ENCODE measurements at regions not wholly inside any gene's neighbourhood (a gene's known extent, or its start where the extent isn't known, plus 50 kb on each side); places are given as distances from the start of the nearest gene placed in this dataset.
A peak's percentile ranks its signal among the peaks of the same experiment; 100 is the strongest.

DNA sequence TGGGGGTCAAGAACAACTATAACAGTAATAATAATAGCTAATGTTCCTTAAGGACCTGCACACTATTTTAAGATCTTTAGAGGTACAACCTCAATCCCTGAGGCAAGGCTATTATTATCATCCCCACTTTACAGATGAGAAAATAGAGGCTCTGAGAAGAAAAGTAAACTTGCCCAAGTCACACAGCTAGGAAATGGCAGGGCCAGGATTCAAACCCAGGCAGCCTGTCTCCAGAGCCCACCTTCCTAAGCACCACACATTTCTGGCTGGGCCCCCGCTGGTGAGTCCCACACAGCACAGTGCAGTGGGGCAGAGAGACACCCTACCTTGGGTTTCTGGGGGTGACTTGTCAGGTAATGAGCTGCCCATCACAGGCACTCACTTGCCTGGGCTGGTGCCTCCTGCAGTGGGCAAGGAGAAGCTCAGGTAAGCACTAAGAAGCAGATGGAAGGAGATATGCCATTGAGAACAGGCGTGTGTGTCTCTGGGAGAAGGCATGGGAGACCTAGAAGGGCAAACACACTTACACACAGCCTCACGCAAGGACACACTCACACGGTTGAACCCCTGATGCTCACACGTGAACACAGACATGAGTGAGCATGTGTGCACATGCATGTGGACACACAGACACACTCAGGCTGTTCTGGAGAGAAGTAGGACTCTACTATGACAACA is 104.4 kb upstream of the ZMIZ1 start:
- peak overlapping the region in 1 of 10 donors; percentile 41 for H3K27ac ChIP-seq
- no peak overlapping the region for H3K4me3 ChIP-seq
- DNase-seq (no peak), ATAC-seq (no peak)
- intact Hi-C loops (cut with DNase I), result loop anchor here in 1 of 10 donors (10.0 kb wide), 1 partner anchor 230 kb away; no protein-coding TSS in a partner anchor
- peaks cover 14 to 41% (median 26%) of the 10 kb centered on the region in 9 donors for H3K4me1 ChIP-seq
- H3K9me3 ChIP-seq, result no peaks in the 10 kb centered on the region
- H3K27me3 ChIP-seq, result no peaks in the 10 kb centered on the region
- TF ChIP-seq, protein P1, sequence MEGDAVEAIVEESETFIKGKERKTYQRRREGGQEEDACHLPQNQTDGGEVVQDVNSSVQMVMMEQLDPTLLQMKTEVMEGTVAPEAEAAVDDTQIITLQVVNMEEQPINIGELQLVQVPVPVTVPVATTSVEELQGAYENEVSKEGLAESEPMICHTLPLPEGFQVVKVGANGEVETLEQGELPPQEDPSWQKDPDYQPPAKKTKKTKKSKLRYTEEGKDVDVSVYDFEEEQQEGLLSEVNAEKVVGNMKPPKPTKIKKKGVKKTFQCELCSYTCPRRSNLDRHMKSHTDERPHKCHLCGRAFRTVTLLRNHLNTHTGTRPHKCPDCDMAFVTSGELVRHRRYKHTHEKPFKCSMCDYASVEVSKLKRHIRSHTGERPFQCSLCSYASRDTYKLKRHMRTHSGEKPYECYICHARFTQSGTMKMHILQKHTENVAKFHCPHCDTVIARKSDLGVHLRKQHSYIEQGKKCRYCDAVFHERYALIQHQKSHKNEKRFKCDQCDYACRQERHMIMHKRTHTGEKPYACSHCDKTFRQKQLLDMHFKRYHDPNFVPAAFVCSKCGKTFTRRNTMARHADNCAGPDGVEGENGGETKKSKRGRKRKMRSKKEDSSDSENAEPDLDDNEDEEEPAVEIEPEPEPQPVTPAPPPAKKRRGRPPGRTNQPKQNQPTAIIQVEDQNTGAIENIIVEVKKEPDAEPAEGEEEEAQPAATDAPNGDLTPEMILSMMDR (IDR thresholded peaks at IDR 0.05), result no peak
- H3K36me3 ChIP-seq, result no peaks in the 10 kb centered on the region
- WGBS, 2 donors, result 89 to 94% methylated on average over 5 of the region's 5 CpGs

DNA sequence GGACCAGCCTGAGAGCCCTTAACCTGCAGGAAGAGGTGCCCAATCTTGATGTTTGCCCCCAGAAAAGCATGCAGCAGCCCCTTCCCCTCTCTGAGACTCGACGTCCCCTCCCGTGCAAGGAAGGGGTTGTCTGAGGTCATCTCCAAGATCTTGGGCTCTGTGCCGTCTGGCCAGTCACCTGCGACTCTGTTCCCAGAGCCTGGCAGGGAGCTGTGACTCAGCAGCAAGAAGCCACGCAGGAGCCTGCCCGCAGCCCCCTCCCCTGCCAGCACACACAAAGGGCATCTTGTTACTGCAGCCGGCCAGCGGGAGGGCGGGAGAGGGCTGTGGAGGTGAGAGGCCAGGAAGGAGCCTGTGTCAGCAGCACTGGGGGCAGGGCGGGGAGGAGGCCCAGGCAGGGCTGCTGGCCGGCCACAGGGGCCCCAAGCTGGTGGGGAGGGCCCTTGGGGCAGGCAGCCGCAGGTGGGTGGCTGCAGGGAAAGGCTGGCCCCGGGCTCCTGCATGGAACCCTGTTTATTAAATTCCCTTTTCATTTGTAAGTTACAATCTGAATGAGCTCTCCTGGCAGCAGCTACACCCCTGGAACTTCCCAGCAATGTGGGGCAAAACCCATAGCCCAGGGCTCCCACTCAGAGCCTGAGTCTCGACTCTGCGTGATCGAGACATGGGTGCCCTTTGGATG is 103.7 kb upstream of the ZMIZ1 start:
- Histone ChIP-seq H3K27ac (peak overlapping the region in 1 of 10 donors; percentile 22), H3K4me1 (peaks cover 14 to 36% (median 23%) of the 10 kb centered on the region in 9 donors), H3K27me3 (no peaks in the 10 kb centered on the region), H3K9me3 (no peaks in the 10 kb centered on the region), H3K4me3 (no peak overlapping the region), H3K36me3 (no peaks in the 10 kb centered on the region)
- TF ChIP-seq, protein P1 (IDR thresholded peaks at IDR 0.05), result no peak
- ATAC-seq (peak in 3 of 8 donors; percentile 33 to 57 (median 45)), DNase-seq (peak in 1 of 2 donors; percentile 45)
- intact Hi-C loops (cut with DNase I), result loop anchor here in 1 of 10 donors (10.0 kb wide), 1 partner anchor 230 kb away; no protein-coding TSS in a partner anchor
- WGBS, 2 donors, result 63 to 74% methylated on average over 17 of the region's 17 CpGs

DNA sequence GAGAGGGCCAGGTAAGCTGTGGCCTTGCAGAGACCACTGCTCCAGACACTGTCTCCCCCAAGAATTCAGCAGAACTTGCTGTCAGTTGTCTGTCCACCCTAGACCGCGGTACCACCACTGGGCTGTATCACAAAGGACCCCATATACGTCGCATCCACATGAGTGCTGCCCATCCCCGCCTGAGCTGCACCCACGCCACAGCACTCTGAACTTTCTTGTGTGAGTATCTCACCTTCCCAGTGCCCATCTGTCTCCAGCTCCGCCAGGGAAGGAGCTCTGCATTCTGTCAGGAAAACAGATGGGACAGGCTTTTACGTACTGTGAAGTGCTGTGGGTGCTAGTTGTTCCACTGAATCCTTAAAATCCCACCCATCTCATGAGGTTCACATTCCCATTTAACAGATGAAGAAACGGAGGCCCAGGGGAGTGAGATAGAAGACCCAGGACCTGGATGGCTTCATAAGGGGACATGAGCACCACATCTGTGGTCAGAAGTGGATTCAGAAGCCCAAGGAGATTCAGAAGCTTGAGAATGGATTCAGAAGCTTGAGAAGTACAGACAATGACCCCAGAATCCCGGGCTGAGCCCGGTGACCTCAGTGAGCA is 102.5 kb upstream of the ZMIZ1 start:
- no peak for ATAC-seq
- Histone ChIP-seq H3K4me1 (peaks cover 7 to 25% (median 14%) of the 10 kb centered on the region in 9 donors), H3K4me3 (no peak overlapping the region), H3K9me3 (no peaks in the 10 kb centered on the region), H3K27me3 (no peaks in the 10 kb centered on the region), H3K36me3 (no peaks in the 10 kb centered on the region), H3K27ac (no peak overlapping the region)
- DNase-seq, result no peak
- TF ChIP-seq, protein P1 (IDR thresholded peaks at IDR 0.05), result no peak
- 92 to 95% methylated on average over 11 of the region's 11 CpGs for WGBS, 2 donors
- intact Hi-C loops (cut with DNase I), result loop anchor here in 1 of 10 donors (10.0 kb wide), 1 partner anchor 229 kb away; no protein-coding TSS in a partner anchor

DNA sequence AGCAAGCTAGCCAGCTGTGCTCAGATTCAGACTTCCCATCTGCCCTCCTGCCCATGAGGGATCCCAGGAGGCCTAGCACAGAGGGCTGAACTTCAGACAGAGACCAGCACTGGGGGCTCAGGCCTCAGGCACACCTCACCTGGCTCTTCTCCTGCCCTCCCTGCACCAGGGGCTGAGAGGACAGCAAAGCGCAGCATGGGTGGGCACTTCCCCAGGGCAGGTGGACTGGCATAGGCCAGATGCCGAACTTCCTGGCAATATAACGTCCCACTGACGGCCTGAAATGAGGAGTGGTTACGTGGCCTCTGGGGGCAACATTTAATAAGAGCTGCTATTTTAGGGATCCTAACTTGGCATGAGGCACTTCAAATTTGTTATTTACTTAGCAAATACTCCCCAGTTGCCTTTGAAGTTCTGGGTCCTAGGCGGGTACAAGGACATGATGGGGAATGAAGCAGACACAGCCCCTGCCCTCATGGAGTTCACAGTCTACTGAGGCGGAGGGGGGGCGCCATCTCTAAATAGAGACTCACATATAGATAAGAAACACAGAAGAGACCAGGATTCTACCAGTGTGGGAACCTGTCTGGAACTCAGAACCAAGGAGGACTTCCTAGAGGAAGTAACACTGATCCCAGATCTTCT is 101.8 kb upstream of the ZMIZ1 start:
- Histone ChIP-seq H3K9me3 (no peaks in the 10 kb centered on the region), H3K27ac (no peak overlapping the region), H3K36me3 (no peaks in the 10 kb centered on the region), H3K4me1 (peaks cover 9 to 29% (median 15%) of the 10 kb centered on the region in 9 donors), H3K4me3 (no peak overlapping the region), H3K27me3 (no peaks in the 10 kb centered on the region)
- intact Hi-C loops (cut with DNase I), result loop anchor here in 1 of 10 donors (10.0 kb wide), 1 partner anchor 228 kb away; no protein-coding TSS in a partner anchor
- TF ChIP-seq, protein P1 (IDR thresholded peaks at IDR 0.05), result no peak
- no peak for ATAC-seq
- WGBS, 2 donors, result 95 to 97% methylated on average over 8 of the region's 8 CpGs
- no peak for DNase-seq
